GM12801 (cell line): ENCODE measurements at regions not wholly inside any gene's neighbourhood (a gene's known extent, or its start where the extent isn't known, plus 50 kb on each side); places are given as distances from the start of the nearest gene placed in this dataset.

Experiments used
- CTCF ChIP-seq: IDR thresholded peaks from one replicate; pipeline ENCODE4 v1.5.1; 2011; ENCODE audit warnings: control low read depth; ENCODE audit not compliant: insufficient read length; ENCODE audit errors: extremely low read depth

GRCh38 chr3:162799910-162800309 lies 1303.3 kb downstream of the OTOL1 start:
- TF ChIP-seq CTCF, result no peak

GRCh38 chr3:162802228-162802965 lies 1305.8 kb downstream of the OTOL1 start:
- TF ChIP-seq CTCF, result no peak

GRCh38 chr3:162810776-162811175 lies 1314.2 kb downstream of the OTOL1 start:
- TF ChIP-seq CTCF, result no peak

- TF ChIP-seq CTCF, result no peak
These were observed 1346.1 kb downstream of the OTOL1 start for GRCh38 chr3:162842549-162843216.

- TF ChIP-seq CTCF, result no peak
These were observed 1349.3 kb downstream of the OTOL1 start for GRCh38 chr3:162845918-162846317.

- TF ChIP-seq CTCF, result no peak
These were observed 1350.9 kb downstream of the OTOL1 start for GRCh38 chr3:162847511-162847910.

GRCh38 chr3:162863579-162863978 lies 1367.0 kb downstream of the OTOL1 start:
- TF ChIP-seq CTCF, result no peak
